Trophoblast cell (in vitro differentiated cells and primary cell): ENCODE measurements at regions not wholly inside any gene's neighbourhood (a gene's known extent, or its start where the extent isn't known, plus 50 kb on each side); places are given as distances from the start of the nearest gene placed in this dataset.
"Not testable (repeated sequence)": the region's sequence is repeated elsewhere in the genome, so short reads cannot be mapped to it uniquely, and the experiment has no call there.

Source experiments
- DNase-seq, 2 donors: peaks; one replicate each; pipeline ENCODE4 v3.0.0-alpha.2; 2016
- H2AFZ ChIP-seq: 2 replicates; pipeline ENCODE4 v1.6.1; 2013; ENCODE audit warnings: low read length, moderate library complexity, mild to moderate bottlenecking; ENCODE audit not compliant: insufficient read depth, poor library complexity
- H2AK5ac ChIP-seq: 2 replicates; pipeline ENCODE4 v1.6.1; 2013; ENCODE audit warnings: mild to moderate bottlenecking, low read length
- H2BK120ac ChIP-seq: 2 replicates; pipeline ENCODE4 v1.6.1; 2013; ENCODE audit warnings: low read length, mild to moderate bottlenecking, moderate library complexity; ENCODE audit not compliant: insufficient read depth, poor library complexity
- H2BK12ac ChIP-seq: 2 replicates; pipeline ENCODE4 v1.6.1; 2013; ENCODE audit warnings: mild to moderate bottlenecking, low read length, moderate library complexity
- H2BK5ac ChIP-seq: 2 replicates; pipeline ENCODE4 v1.6.1; 2013; ENCODE audit warnings: low read length, low read depth, moderate library complexity, mild to moderate bottlenecking; ENCODE audit not compliant: poor library complexity
- H3K14ac ChIP-seq: 2 replicates; pipeline ENCODE4 v1.6.1; 2013; ENCODE audit warnings: mild to moderate bottlenecking, low read length
- H3K18ac ChIP-seq: 2 replicates; pipeline ENCODE4 v1.6.1; 2013; ENCODE audit warnings: mild to moderate bottlenecking, low read length
- H3K23ac ChIP-seq: 2 replicates; pipeline ENCODE4 v1.6.1; 2013; ENCODE audit warnings: low read length
- H3K27ac ChIP-seq: 2 replicates; pipeline ENCODE4 v1.5.1; 2013; ENCODE audit warnings: low read depth, mild to moderate bottlenecking, inconsistent platforms, low read length, moderate library complexity
- H3K27me3 ChIP-seq: 2 replicates; pipeline ENCODE4 v1.6.1; 2013; ENCODE audit warnings: inconsistent platforms, mild to moderate bottlenecking, low read length, moderate library complexity; ENCODE audit not compliant: insufficient read depth
- H3K36me3 ChIP-seq, 2 experiments: 1 replicate in 1 of 2; 2 replicates in 1 of 2; pipeline ENCODE4 v1.6.1; 2013; ENCODE audit warnings: low read length in 2 of 2, mild to moderate bottlenecking in 2 of 2, moderate library complexity in 1 of 2; ENCODE audit not compliant: insufficient read depth in 2 of 2, control insufficient read depth in 1 of 2
- H3K4ac ChIP-seq: 2 replicates; pipeline ENCODE4 v1.6.1; 2013; ENCODE audit warnings: low read depth, mild to moderate bottlenecking, low read length, moderate library complexity
- H3K4me1 ChIP-seq, 2 experiments: 1 replicate in 1 of 2; 2 replicates in 1 of 2; pipeline ENCODE4 v1.6.1; 2013; ENCODE audit warnings: low read length in 2 of 2, mild to moderate bottlenecking in 2 of 2, moderate library complexity in 1 of 2; ENCODE audit not compliant: insufficient read depth in 2 of 2, control insufficient read depth in 1 of 2
- H3K4me2 ChIP-seq: 2 replicates; pipeline ENCODE4 v1.6.1; 2013; ENCODE audit warnings: inconsistent platforms, mild to moderate bottlenecking, low read length, moderate library complexity
- H3K4me3 ChIP-seq: 2 replicates; pipeline ENCODE4 v1.5.1; 2013; ENCODE audit warnings: mild to moderate bottlenecking, low read depth, low read length, inconsistent platforms
- H3K79me1 ChIP-seq: one replicate; pipeline ENCODE4 v1.6.1; 2013; ENCODE audit warnings: low read length
- H3K79me2 ChIP-seq: 2 replicates; pipeline ENCODE4 v1.6.1; 2013; ENCODE audit warnings: low read length, mild to moderate bottlenecking; ENCODE audit not compliant: control insufficient read depth, insufficient read depth, poor library complexity
- H3K9ac ChIP-seq: 2 replicates; pipeline ENCODE4 v1.6.1; 2013; ENCODE audit warnings: mild to moderate bottlenecking, low read length
- H3K9me3 ChIP-seq: 2 replicates; pipeline ENCODE4 v1.6.1; 2013; ENCODE audit warnings: low read depth, mild to moderate bottlenecking, control low read depth, inconsistent platforms, low read length; ENCODE audit not compliant: insufficient read depth
- H4K12ac ChIP-seq: 2 replicates; pipeline ENCODE4 v1.6.1; 2013; ENCODE audit warnings: low read depth, mild to moderate bottlenecking, low read length, moderate library complexity
- H4K8ac ChIP-seq: 2 replicates; pipeline ENCODE4 v1.6.1; 2013; ENCODE audit warnings: low read depth, mild to moderate bottlenecking, low read length, moderate library complexity
- H4K91ac ChIP-seq: one replicate; pipeline ENCODE4 v1.6.1; 2013; ENCODE audit warnings: low read depth, mild to moderate bottlenecking, low read length, moderate library complexity
- WGBS: extraction: QIAGEN DNeasy Blood & Tissue Kit; methylation state at CpG from one replicate; pipeline ENCODE4 v1.1.7; 2013; ENCODE audit warnings: missing lambda C conversion rate; ENCODE audit not compliant: insufficient read length, insufficient coverage; ENCODE audit errors: extremely low coverage; 5-methylcytosine and 5-hydroxymethylcytosine counted together

- Histone ChIP-seq H2BK12ac (no peak overlapping the region), H3K14ac (no peak overlapping the region), H3K9me3 (no peaks in the 10 kb centered on the region), H3K36me3 (no peaks in the 10 kb centered on the region), H3K79me2 (no peaks in the 10 kb centered on the region), H3K9ac (no peak overlapping the region), H2BK120ac (no peak overlapping the region), H4K8ac (no peak overlapping the region), H4K12ac (no peak overlapping the region), H3K4ac (no peak overlapping the region), H3K18ac (no peak overlapping the region), H3K4me1 (no peaks in the 10 kb centered on the region), H3K4me3 (no peak overlapping the region), H2AFZ (no peak overlapping the region), H3K23ac (no peak overlapping the region), H3K27ac (no peak overlapping the region), H3K27me3 (no peaks in the 10 kb centered on the region), H3K79me1 (no peaks in the 10 kb centered on the region), H3K4me2 (no peak overlapping the region), H2AK5ac (no peak overlapping the region), H2BK5ac (no peak overlapping the region), H4K91ac (no peak overlapping the region)
- no CpG with 5 or more reads among the region's 2 CpGs for WGBS
- peak; percentile 12 to 62 for DNase-seq
Observed at GRCh38 chr2:100713106-100713505, 106.8 kb upstream of the NPAS2 start.

GRCh38 chr2:100714396-100715010 lies 105.4 kb upstream of the NPAS2 start:
- H3K4me2 ChIP-seq, H3K4ac ChIP-seq, DNase-seq, H3K27ac ChIP-seq, H3K9me3 ChIP-seq, H3K18ac ChIP-seq, H3K79me1 ChIP-seq, H2BK120ac ChIP-seq, H3K79me2 ChIP-seq, H3K14ac ChIP-seq, H3K27me3 ChIP-seq, H4K91ac ChIP-seq, H3K23ac ChIP-seq, H4K8ac ChIP-seq, H3K36me3 ChIP-seq, H2AK5ac ChIP-seq, H2BK5ac ChIP-seq, H2AFZ ChIP-seq, H3K4me1 ChIP-seq, H4K12ac ChIP-seq, H2BK12ac ChIP-seq, H3K4me3 ChIP-seq, H3K9ac ChIP-seq: not testable (repeated sequence)
- no CpG with 5 or more reads among the region's 5 CpGs for WGBS

- not testable (repeated sequence) for H4K12ac ChIP-seq, H2BK120ac ChIP-seq, H3K23ac ChIP-seq, H3K4ac ChIP-seq, H2BK12ac ChIP-seq, H3K18ac ChIP-seq, H3K4me1 ChIP-seq, H2AFZ ChIP-seq, H3K4me2 ChIP-seq, H3K79me1 ChIP-seq, H4K8ac ChIP-seq, H3K79me2 ChIP-seq, H3K27ac ChIP-seq, H3K36me3 ChIP-seq, H3K4me3 ChIP-seq, H3K9ac ChIP-seq, H2AK5ac ChIP-seq, H3K9me3 ChIP-seq, H3K14ac ChIP-seq, H4K91ac ChIP-seq, H2BK5ac ChIP-seq, H3K27me3 ChIP-seq
- WGBS, result no CpG with 5 or more reads among the region's 4 CpGs
- peak; percentile 52 to 59 for DNase-seq
Observed at GRCh38 chr2:100715861-100716260, 104.1 kb upstream of the NPAS2 start.

GRCh38 chr2:100716581-100716980 lies 103.4 kb upstream of the NPAS2 start:
- Histone ChIP-seq H3K9ac (no peak overlapping the region), H3K4me2 (no peak overlapping the region), H3K79me2 (no peaks in the 10 kb centered on the region), H3K9me3 (no peaks in the 10 kb centered on the region), H2AFZ (no peak overlapping the region), H3K4me3 (no peak overlapping the region), H3K27me3 (no peaks in the 10 kb centered on the region), H3K14ac (no peak overlapping the region), H2BK5ac (no peak overlapping the region), H4K12ac (no peak overlapping the region), H4K91ac (no peak overlapping the region), H3K4me1 (no peaks in the 10 kb centered on the region), H4K8ac (no peak overlapping the region), H3K27ac (no peak overlapping the region), H3K23ac (no peak overlapping the region), H3K4ac (no peak overlapping the region), H2BK120ac (no peak overlapping the region), H2BK12ac (no peak overlapping the region), H3K36me3 (no peaks in the 10 kb centered on the region), H3K79me1 (no peaks in the 10 kb centered on the region), H2AK5ac (no peak overlapping the region), H3K18ac (no peak overlapping the region)
- no CpG with 5 or more reads among the region's 2 CpGs for WGBS
- DNase-seq, result no peak
